Ovary (tissue), 7 donors: ENCODE measurements at regions not wholly inside any gene's neighbourhood (a gene's known extent, or its start where the extent isn't known, plus 50 kb on each side); places are given as distances from the start of the nearest gene placed in this dataset.

Source experiments
- DNase-seq, 5 donors: peaks; one replicate each; pipeline ENCODE4 v3.0.0-alpha.2; 2019 to 2020
- H3K27ac ChIP-seq, 2 donors: fragments of 200-600 bp; one replicate each; pipeline versions ENCODE4 v1.5.1 to v1.8.0; 2019 to 2022
- H3K27me3 ChIP-seq: fragments of 200-600 bp; one replicate; pipeline ENCODE4 v1.8.0; 2022
- H3K36me3 ChIP-seq: fragments of 200-600 bp; sonication (generic); one replicate; pipeline ENCODE4 v1.5.1; 2019
- H3K4me1 ChIP-seq: one replicate; pipeline ENCODE4 v1.8.1; 2013; ENCODE audit warnings: mild to moderate bottlenecking, moderate library complexity; ENCODE audit not compliant: insufficient read depth
- H3K4me3 ChIP-seq: fragments of 200-600 bp; sonication (generic); one replicate; pipeline ENCODE4 v1.5.1; 2017
- H3K9me3 ChIP-seq, 2 donors: fragments of 200-600 bp in 1 of 2; sonication (generic) in 1 of 2; one replicate each; pipeline versions ENCODE4 v1.5.1 to v1.8.1; 2013 to 2019; ENCODE audit warnings: mild to moderate bottlenecking in 1 of 2, moderate library complexity in 1 of 2
- EP300 ChIP-seq: sonication (generic); formaldehyde crosslinking; IDR thresholded peaks from one replicate; pipeline ENCODE4 v1.6.1; 2017; ENCODE audit warnings: antibody characterized with exemption
- POLR2A ChIP-seq: fragments of 450-650 bp; IDR thresholded peaks from one replicate; pipeline ENCODE4 v1.6.1; 2017; ENCODE audit warnings: antibody characterized with exemption, mild to moderate bottlenecking, moderate library complexity
- WGBS, 3 donors: extraction: QIAGEN DNeasy Blood & Tissue Kit in 1 of 3; methylation state at CpG; one replicate each; pipeline versions ENCODE4 v1.1.5 to v1.1.7; 2013 to 2017; 5-methylcytosine and 5-hydroxymethylcytosine counted together
- intact Hi-C, 4 donors: fragments of 100-400 bp; cut with DNase I; formaldehyde crosslinking; loops; one replicate each; pipeline versions ENCODE4 v1.11.0 to v1.15.1; 2022 to 2023
- TF ChIP-seq, protein P1 (sequence below), 3 donors: fragments of 450-650 bp in 2 of 3; fragments of 200-600 bp in 1 of 3; IDR thresholded peaks; one replicate each; pipeline versions ENCODE4 v1.5.1 to v1.8.0; 2016 to 2022; ENCODE audit warnings: antibody characterized with exemption in 3 of 3, mild to moderate bottlenecking in 1 of 3
- donor health status: DM: no; HTN: no; CAD: no; lungs with moderate emphysema.
- donor health status: DM: no; HTN: no; CAD: no.
- donor health status: Bipolar disorder and iron deficiency.
- donor health status: DM: no; HTN: no; CAD: no.
- donor health status: DM: yes; HTN: yes; CAD: no.

GRCh38 chr20:57795342-57795697 lies 85.5 kb upstream of the PMEPA1 start:
- no peaks in the 10 kb centered on the region for H3K27me3 ChIP-seq
- DNase-seq = no peak

GRCh38 chr20:57794600-57795341 lies 85.0 kb upstream of the PMEPA1 start:
- no peaks in the 10 kb centered on the region for H3K36me3 ChIP-seq
- peak in 1 of 5 donors; percentile 29 for DNase-seq
- H3K27me3 ChIP-seq = no peaks in the 10 kb centered on the region
- H3K4me3 ChIP-seq = no peak overlapping the region
- no peak overlapping the region for H3K27ac ChIP-seq
- no peak for TF ChIP-seq POLR2A
- TF ChIP-seq EP300 = no peak
- TF ChIP-seq, protein P1, sequence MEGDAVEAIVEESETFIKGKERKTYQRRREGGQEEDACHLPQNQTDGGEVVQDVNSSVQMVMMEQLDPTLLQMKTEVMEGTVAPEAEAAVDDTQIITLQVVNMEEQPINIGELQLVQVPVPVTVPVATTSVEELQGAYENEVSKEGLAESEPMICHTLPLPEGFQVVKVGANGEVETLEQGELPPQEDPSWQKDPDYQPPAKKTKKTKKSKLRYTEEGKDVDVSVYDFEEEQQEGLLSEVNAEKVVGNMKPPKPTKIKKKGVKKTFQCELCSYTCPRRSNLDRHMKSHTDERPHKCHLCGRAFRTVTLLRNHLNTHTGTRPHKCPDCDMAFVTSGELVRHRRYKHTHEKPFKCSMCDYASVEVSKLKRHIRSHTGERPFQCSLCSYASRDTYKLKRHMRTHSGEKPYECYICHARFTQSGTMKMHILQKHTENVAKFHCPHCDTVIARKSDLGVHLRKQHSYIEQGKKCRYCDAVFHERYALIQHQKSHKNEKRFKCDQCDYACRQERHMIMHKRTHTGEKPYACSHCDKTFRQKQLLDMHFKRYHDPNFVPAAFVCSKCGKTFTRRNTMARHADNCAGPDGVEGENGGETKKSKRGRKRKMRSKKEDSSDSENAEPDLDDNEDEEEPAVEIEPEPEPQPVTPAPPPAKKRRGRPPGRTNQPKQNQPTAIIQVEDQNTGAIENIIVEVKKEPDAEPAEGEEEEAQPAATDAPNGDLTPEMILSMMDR (IDR thresholded peaks at IDR 0.05) = no peak
- intact Hi-C loops = no loop called here
- H3K9me3 ChIP-seq = no peaks in the 10 kb centered on the region
- H3K4me1 ChIP-seq = no peaks in the 10 kb centered on the region
- WGBS, 3 donors = 54 to 74% (median 61%) methylated on average over 21 of the region's 21 CpGs

More at GRCh38 chr20:57795342-57795697, 85.5 kb upstream of the PMEPA1 start:
- Histone ChIP-seq H3K9me3 (no peaks in the 10 kb centered on the region), H3K4me1 (no peaks in the 10 kb centered on the region), H3K27ac (no peak overlapping the region), H3K36me3 (no peaks in the 10 kb centered on the region), H3K4me3 (no peak overlapping the region)
- WGBS, 3 donors = 77 to 78% (median 77%) methylated on average over 6 of the region's 6 CpGs
- intact Hi-C loops = no loop called here
- TF ChIP-seq POLR2A = no peak
- TF ChIP-seq, protein P1 (IDR thresholded peaks at IDR 0.05) = no peak

GRCh38 chr20:57794036-57794435 lies 84.2 kb upstream of the PMEPA1 start:
- intact Hi-C loops = no loop called here
- H3K4me1 ChIP-seq = no peaks in the 10 kb centered on the region
- H3K36me3 ChIP-seq = no peaks in the 10 kb centered on the region
- TF ChIP-seq EP300 (no peak), POLR2A (no peak)
- TF ChIP-seq, protein P1 (IDR thresholded peaks at IDR 0.05) = no peak
- no peak overlapping the region for H3K27ac ChIP-seq
- no peaks in the 10 kb centered on the region for H3K9me3 ChIP-seq
- DNase-seq = peak in 1 of 5 donors; percentile 1
- 93 to 97% (median 96%) methylated on average over 7 of the region's 7 CpGs for WGBS, 3 donors
- no peak overlapping the region for H3K4me3 ChIP-seq
- H3K27me3 ChIP-seq = no peaks in the 10 kb centered on the region

- Histone ChIP-seq H3K4me3 (no peak overlapping the region), H3K27me3 (no peaks in the 10 kb centered on the region), H3K27ac (no peak overlapping the region), H3K36me3 (no peaks in the 10 kb centered on the region), H3K9me3 (no peaks in the 10 kb centered on the region), H3K4me1 (no peaks in the 10 kb centered on the region)
- intact Hi-C loops = no loop called here
- WGBS, 3 donors = 92 to 96% (median 95%) methylated on average over 9 of the region's 9 CpGs
- TF ChIP-seq, protein P1 (IDR thresholded peaks at IDR 0.05) = no peak
- no peak for TF ChIP-seq EP300
- TF ChIP-seq POLR2A = no peak
- no peak for DNase-seq
These were observed 83.6 kb upstream of the PMEPA1 start for GRCh38 chr20:57793421-57793820.
